MM.1S (cell line): ENCODE measurements at regions not wholly inside any gene's neighbourhood (a gene's known extent, or its start where the extent isn't known, plus 50 kb on each side); places are given as distances from the start of the nearest gene placed in this dataset.

Experiments used
- DNase-seq: peaks from one replicate; pipeline ENCODE4 v3.0.0-alpha.2; 2015
- H2AFZ ChIP-seq: fragments of 300-600 bp; sonication (generic); 2 replicates; pipeline ENCODE4 v1.6.0; 2016; ENCODE audit warnings: antibody characterized with exemption, low read length
- H3F3A ChIP-seq: fragments of 300-600 bp; sonication (generic); 2 replicates; pipeline ENCODE4 v1.6.1; 2016; ENCODE audit warnings: mild to moderate bottlenecking, antibody characterized with exemption, low read length, moderate library complexity, mixed read lengths; ENCODE audit not compliant: insufficient read depth
- H3K27ac ChIP-seq: fragments of 300-600 bp; sonication (generic); 2 replicates; pipeline ENCODE4 v1.5.1; 2016; ENCODE audit warnings: mild to moderate bottlenecking, low read length
- H3K27me3 ChIP-seq: fragments of 300-600 bp; sonication (generic); replicated peaks from 2 replicates; pipeline ENCODE4 v1.6.0; 2016; ENCODE audit warnings: low read length; ENCODE audit not compliant: insufficient read depth
- H3K36me3 ChIP-seq: fragments of 300-600 bp; sonication (generic); replicated peaks from 2 replicates; pipeline ENCODE4 v1.6.1; 2016; ENCODE audit warnings: mild to moderate bottlenecking, low read length, mixed read lengths; ENCODE audit not compliant: insufficient read depth
- H3K4me1 ChIP-seq: fragments of 300-600 bp; sonication (generic); 2 replicates; pipeline ENCODE4 v1.6.1; 2016; ENCODE audit warnings: low read length, mixed read lengths
- H3K4me2 ChIP-seq: fragments of 300-600 bp; sonication (generic); 2 replicates; pipeline ENCODE4 v1.6.0; 2016; ENCODE audit warnings: low read depth, low read length
- H3K4me3 ChIP-seq: fragments of 300-600 bp; sonication (generic); 2 replicates; pipeline ENCODE4 v1.5.1; 2016; ENCODE audit warnings: low read length, mixed read lengths
- H3K79me2 ChIP-seq: fragments of 300-600 bp; sonication (generic); 2 replicates; pipeline ENCODE4 v1.6.1; 2016; ENCODE audit warnings: mixed run types, low read length, mixed read lengths
- H3K9ac ChIP-seq: fragments of 300-600 bp; sonication (generic); 2 replicates; pipeline ENCODE4 v1.6.1; 2016; ENCODE audit warnings: low read length, mixed read lengths
- H3K9me2 ChIP-seq: fragments of 300-600 bp; sonication (generic); replicated peaks from 2 replicates; pipeline ENCODE4 v1.6.1; 2016; ENCODE audit warnings: mild to moderate bottlenecking, low read length, mixed read lengths; ENCODE audit not compliant: insufficient read depth
- H3K9me3 ChIP-seq: fragments of 300-600 bp; sonication (generic); replicated peaks from 2 replicates; pipeline ENCODE4 v1.6.1; 2016; ENCODE audit warnings: mild to moderate bottlenecking, low read length, mixed read lengths; ENCODE audit not compliant: insufficient read depth
- H4K20me1 ChIP-seq: fragments of 300-600 bp; sonication (generic); 2 replicates; pipeline ENCODE4 v1.6.1; 2016; ENCODE audit warnings: mild to moderate bottlenecking, low read length, moderate library complexity, mixed read lengths; ENCODE audit not compliant: insufficient read depth
- CTCF ChIP-seq: fragments of 300-600 bp; sonication (generic); IDR thresholded peaks from 2 replicates; pipeline ENCODE4 v1.5.1; 2016; ENCODE audit warnings: antibody characterized with exemption, low read length, mixed read lengths
- EZH2 ChIP-seq: fragments of 300-600 bp; sonication (generic); optimal IDR thresholded peaks from 2 replicates; pipeline ENCODE3; 2017; ENCODE audit warnings: low read depth, mild to moderate bottlenecking, antibody characterized with exemption, low read length, mixed read lengths
- EZH2phosphoT487 ChIP-seq: fragments of 300-600 bp; sonication (generic); IDR thresholded peaks from 2 replicates; pipeline ENCODE4 v1.6.1; 2018; ENCODE audit warnings: antibody characterized with exemption, low read length

- H3K4me2 ChIP-seq, result no peak overlapping the region
- no peak overlapping the region for H2AFZ ChIP-seq
- H3F3A ChIP-seq, result no peaks in the 10 kb centered on the region
- no peak for DNase-seq
- H3K4me1 ChIP-seq, result no peaks in the 10 kb centered on the region
- H3K36me3 ChIP-seq, result no peaks in the 10 kb centered on the region
- TF ChIP-seq EZH2phosphoT487 (no peak), EZH2 (no peak), CTCF (no peak)
- no peaks in the 10 kb centered on the region for H4K20me1 ChIP-seq
- H3K9ac ChIP-seq, result no peak overlapping the region
- H3K9me3 ChIP-seq, result no peaks in the 10 kb centered on the region
- H3K9me2 ChIP-seq, result no peaks in the 10 kb centered on the region
- H3K79me2 ChIP-seq, result no peaks in the 10 kb centered on the region
- no peaks in the 10 kb centered on the region for H3K27me3 ChIP-seq
- no peak overlapping the region for H3K4me3 ChIP-seq
- H3K27ac ChIP-seq, result no peak overlapping the region
Observed at GRCh38 chr13:85174291-85174690, 624.9 kb downstream of the SLITRK6 start.

- no peaks in the 10 kb centered on the region for H3K9me2 ChIP-seq
- no peaks in the 10 kb centered on the region for H3K9me3 ChIP-seq
- H3K27ac ChIP-seq, result no peak overlapping the region
- TF ChIP-seq EZH2, result no peak
- TF ChIP-seq EZH2phosphoT487, result no peak
- TF ChIP-seq CTCF, result no peak
- H3F3A ChIP-seq, result no peaks in the 10 kb centered on the region
- no peak overlapping the region for H2AFZ ChIP-seq
- no peak for DNase-seq
- H3K27me3 ChIP-seq, result no peaks in the 10 kb centered on the region
- H4K20me1 ChIP-seq, result no peaks in the 10 kb centered on the region
- no peaks in the 10 kb centered on the region for H3K4me1 ChIP-seq
- H3K36me3 ChIP-seq, result no peaks in the 10 kb centered on the region
- no peaks in the 10 kb centered on the region for H3K79me2 ChIP-seq
- H3K4me3 ChIP-seq, result no peak overlapping the region
- H3K9ac ChIP-seq, result no peak overlapping the region
- H3K4me2 ChIP-seq, result no peak overlapping the region
Observed at GRCh38 chr13:85170372-85170771, 628.8 kb downstream of the SLITRK6 start.

GRCh38 chr13:85166891-85167290, 632.3 kb downstream of the SLITRK6 start:
- TF ChIP-seq EZH2 (no peak), CTCF (no peak), EZH2phosphoT487 (no peak)
- no peak for DNase-seq
- no peak overlapping the region for H2AFZ ChIP-seq

GRCh38 chr13:85163063-85163462, 636.2 kb downstream of the SLITRK6 start:
- no peaks in the 10 kb centered on the region for H3K9me3 ChIP-seq
- no peaks in the 10 kb centered on the region for H3K27me3 ChIP-seq
- no peaks in the 10 kb centered on the region for H3K9me2 ChIP-seq
- no peaks in the 10 kb centered on the region for H3F3A ChIP-seq
- H2AFZ ChIP-seq, result no peak overlapping the region
- no peaks in the 10 kb centered on the region for H3K4me1 ChIP-seq
- H3K27ac ChIP-seq, result no peak overlapping the region
- no peak for TF ChIP-seq EZH2phosphoT487
- no peak for TF ChIP-seq EZH2
- TF ChIP-seq CTCF, result no peak
- no peaks in the 10 kb centered on the region for H3K79me2 ChIP-seq
- DNase-seq, result no peak
- no peak overlapping the region for H3K9ac ChIP-seq
- H3K36me3 ChIP-seq, result no peaks in the 10 kb centered on the region
- H4K20me1 ChIP-seq, result no peaks in the 10 kb centered on the region
- H3K4me3 ChIP-seq, result no peak overlapping the region
- H3K4me2 ChIP-seq, result no peak overlapping the region

More at GRCh38 chr13:85166891-85167290, 632.3 kb downstream of the SLITRK6 start:
- Histone ChIP-seq H3K27ac (no peak overlapping the region), H3K9me3 (no peaks in the 10 kb centered on the region), H4K20me1 (no peaks in the 10 kb centered on the region), H3K27me3 (no peaks in the 10 kb centered on the region), H3K4me2 (no peak overlapping the region), H3K9me2 (no peaks in the 10 kb centered on the region), H3F3A (no peaks in the 10 kb centered on the region), H3K4me3 (no peak overlapping the region), H3K4me1 (no peaks in the 10 kb centered on the region), H3K9ac (no peak overlapping the region), H3K36me3 (no peaks in the 10 kb centered on the region), H3K79me2 (no peaks in the 10 kb centered on the region)
